ENCODE measurements at regions not wholly inside any gene's neighbourhood (a gene's known extent, or its start where the extent isn't known, plus 50 kb on each side); places are given as distances from the start of the nearest gene placed in this dataset.

DNA sequence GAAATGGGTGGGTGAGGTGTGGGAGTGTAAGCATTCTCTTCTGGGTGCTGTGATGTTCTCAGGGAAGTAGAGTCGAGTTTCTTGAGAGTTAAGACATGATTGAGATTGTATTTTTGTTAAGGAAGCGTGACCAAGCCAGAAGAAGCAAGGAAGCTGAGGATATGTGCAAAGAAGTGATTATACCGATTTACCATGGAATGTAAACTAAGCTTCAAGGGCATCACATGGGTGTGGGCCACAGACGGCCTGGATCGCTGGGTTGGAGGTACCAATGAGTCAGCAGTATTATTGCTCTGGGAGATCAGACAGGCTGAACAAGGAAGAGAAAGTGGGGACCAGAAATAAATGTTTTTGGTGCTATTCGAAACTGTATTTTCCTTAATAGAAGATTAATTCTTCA, 184.1 kb upstream of the GMDS start:
- TF ChIP-seq CTCF (IDR thresholded peaks at IDR 0.05; ENCODE audit: low read depth, low read length, poor library complexity, severe bottlenecking): no peak
- TF ChIP-seq EZH2phosphoT487 (IDR thresholded peaks at IDR 0.05; ENCODE audit: borderline replicate concordance, low read length): no peak

All from DOHH2 (cell line).